ENCODE measurements at regions not wholly inside any gene's neighbourhood (a gene's known extent, or its start where the extent isn't known, plus 50 kb on each side); places are given as distances from the start of the nearest gene placed in this dataset.

DNA sequence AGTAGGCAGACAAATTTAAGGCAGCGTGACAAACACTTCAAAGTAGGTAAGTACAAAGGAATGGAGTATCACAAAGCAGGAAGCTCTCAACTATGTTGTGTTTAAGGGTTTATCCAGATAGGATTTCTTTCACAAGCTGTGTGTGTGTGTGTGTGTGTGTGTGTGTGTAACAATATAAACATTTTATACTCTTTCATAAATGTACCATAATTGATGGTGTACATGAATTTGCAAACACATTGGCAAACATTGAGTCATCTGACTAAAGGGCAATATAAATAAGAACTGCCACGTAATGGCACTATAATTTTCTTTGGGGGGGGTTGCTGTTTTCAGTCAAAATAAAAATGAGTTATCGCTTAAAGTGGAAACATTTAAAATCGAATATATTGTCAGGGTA is 1004.4 kb upstream of the DDX18 start:
- ChIA-PET CTCF (ENCODE audit: partially characterized antibody) (no interaction called here), POLR2A (ENCODE audit: partially characterized antibody) (no interaction called here)
- Histone ChIP-seq H3K36me3 (ENCODE audit: control insufficient read depth in 2 of 4, insufficient read depth in 4 of 4, low read length in 3 of 4) (no peaks in the 10 kb centered on the region), H3K56ac (replicated peaks; ENCODE audit: insufficient read length, low read depth, low read length) (no peak overlapping the region), H3K79me2 (ENCODE audit: control insufficient read depth in 1 of 2, insufficient read depth in 2 of 2, low read length in 2 of 2) (no peaks in the 10 kb centered on the region), H3K23ac (ENCODE audit: insufficient read length) (no peak overlapping the region), H2BK120ac (replicated peaks; ENCODE audit: low read depth, low read length) (no peak overlapping the region), H4K5ac (ENCODE audit: insufficient read length, low read depth, low read length) (no peak overlapping the region), H2BK5ac (ENCODE audit: low read depth, low read length) (no peak overlapping the region), H3K9me3 (ENCODE audit: insufficient read depth in 2 of 2, low read depth in 1 of 2, low read length in 1 of 2) (no peaks in the 10 kb centered on the region; a peak in 1 of 4 replicates), H2AFZ (ENCODE audit: low read length) (no peak overlapping the region), H3K4me1 (replicated peaks in 1 of 4; ENCODE audit: control insufficient read depth in 3 of 4, insufficient read depth in 4 of 4, low read length in 3 of 4) (no peaks in the 10 kb centered on the region), H4K91ac (replicated peaks; ENCODE audit: insufficient read length, low read length) (no peak overlapping the region), H4K20me1 (replicated peaks in 1 of 2; ENCODE audit: control insufficient read depth in 1 of 2, insufficient read depth in 2 of 2, low read length in 2 of 2) (no peaks in the 10 kb centered on the region), H4K8ac (ENCODE audit: extremely low read depth, insufficient read depth, low read length) (no peak overlapping the region), H3K4me3 (ENCODE audit: extremely low read depth in 1 of 4, insufficient read depth in 2 of 4, low read depth in 3 of 4, low read length in 4 of 4) (no peak overlapping the region), H3K27ac (ENCODE audit: low read depth, low read length) (no peak overlapping the region), H3K4ac (replicated peaks; ENCODE audit: insufficient read length, low read depth, low read length) (no peak overlapping the region), H3K27me3 (replicated peaks in 1 of 4; ENCODE audit: control insufficient read depth in 3 of 4, extremely low read depth in 1 of 4, insufficient read depth in 3 of 4, low read length in 3 of 4) (no peaks in the 10 kb centered on the region), H2AK5ac (ENCODE audit: low read depth, low read length) (no peak overlapping the region), H2BK20ac (ENCODE audit: low read length) (no peak overlapping the region), H2BK12ac (ENCODE audit: low read depth, low read length) (no peak overlapping the region), H3K79me1 (ENCODE audit: low read depth, low read length) (no peaks in the 10 kb centered on the region), H3K18ac (ENCODE audit: extremely low read depth, low read length) (no peak overlapping the region), H3K4me2 (ENCODE audit: insufficient read depth in 1 of 2, low read depth in 2 of 2, low read length in 2 of 2) (no peak overlapping the region), H3K23me2 (ENCODE audit: low read depth, low read length) (no peaks in the 10 kb centered on the region), H3K9ac (replicated peaks in 1 of 4; ENCODE audit: extremely low read depth in 1 of 4, low read depth in 3 of 4, low read length in 3 of 4) (no peak overlapping the region), H2BK15ac (ENCODE audit: low read length) (no peak overlapping the region), H3K14ac (ENCODE audit: insufficient read length) (no peak overlapping the region)
- no peak for TF ChIP-seq HDAC6 (IDR thresholded peaks at IDR 0.05; ENCODE audit: low read depth, low read length)
- no peak for TF ChIP-seq TCF12 (IDR thresholded peaks at IDR 0.05; ENCODE audit: low read depth, low read length)
- no peak for TF ChIP-seq SP2 (IDR thresholded peaks at IDR 0.05; ENCODE audit: low read length)
- no peak for TF ChIP-seq SIX5 (IDR thresholded peaks at IDR 0.05; ENCODE audit: low read depth, low read length)
- TF ChIP-seq BCL11A (IDR thresholded peaks at IDR 0.05; ENCODE audit: low read depth in 2 of 2, low read length in 2 of 2) = no peak
- TF ChIP-seq ZNF274 (IDR thresholded peaks at IDR 0.05; ENCODE audit: borderline replicate concordance, extremely low read depth, low read length) = no peak
- TF ChIP-seq SIRT6 (IDR thresholded peaks at IDR 0.05; ENCODE audit: low read length) = no peak
- no peak for TF ChIP-seq CHD1 (IDR thresholded peaks at IDR 0.05; ENCODE audit: low read depth, low read length)
- TF ChIP-seq, protein P1, sequence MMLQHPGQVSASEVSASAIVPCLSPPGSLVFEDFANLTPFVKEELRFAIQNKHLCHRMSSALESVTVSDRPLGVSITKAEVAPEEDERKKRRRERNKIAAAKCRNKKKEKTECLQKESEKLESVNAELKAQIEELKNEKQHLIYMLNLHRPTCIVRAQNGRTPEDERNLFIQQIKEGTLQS (IDR thresholded peaks at IDR 0.05; ENCODE audit: insufficient read depth, low read depth, low read length) = no peak
- TF ChIP-seq POU5F1 (IDR thresholded peaks at IDR 0.05; ENCODE audit: low read depth, low read length) = no peak
- no peak for TF ChIP-seq TAF7 (optimal IDR thresholded peaks at IDR 0.05; ENCODE audit: borderline replicate concordance, low read depth, low read length)
- TF ChIP-seq EGR1 (IDR thresholded peaks at IDR 0.05; ENCODE audit: borderline replicate concordance, low read depth, low read length) = no peak
- no peak for TF ChIP-seq EZH2 (IDR thresholded peaks at IDR 0.05; ENCODE audit: low read depth, low read length, severe bottlenecking)
- TF ChIP-seq BACH1 (IDR thresholded peaks at IDR 0.05; ENCODE audit: low read length) = no peak
- no peak for TF ChIP-seq POLR2A (IDR thresholded peaks at IDR 0.05; ENCODE audit: control extremely low read depth in 1 of 2, low read depth in 2 of 2, low read length in 2 of 2)
- FAIRE-seq (no peak), DNase-seq (ENCODE audit: low read depth in 1 of 2, low spot score in 2 of 2) (no peak)
- WGBS, 2 experiments (ENCODE audit: extremely low coverage in 1 of 2, insufficient coverage in 1 of 2, insufficient read length in 1 of 2, insufficient replicate concordance in 2 of 2, low coverage in 1 of 2, low lambda C conversion rate in 2 of 2, missing lambda C conversion rate in 1 of 2) = 99% methylated on average over 4 of the region's 4 CpGs; no CpG with 5 or more reads in 1 of the 2 experiments
